Gastrocnemius medialis (tissue), 4 donors: ENCODE measurements at regions not wholly inside any gene's neighbourhood (a gene's known extent, or its start where the extent isn't known, plus 50 kb on each side); places are given as distances from the start of the nearest gene placed in this dataset.
A peak's percentile ranks its signal among the peaks of the same experiment; 100 is the strongest.

ENCODE experiments used
- CTCF ChIP-seq, 5 experiments: fragments of 450-650 bp in 3 of 5; fragments of 200-600 bp in 2 of 5; sonication (generic) in 2 of 5; IDR thresholded peaks in 4 of 5; conservative IDR thresholded peaks in 1 of 5; 1 replicate in 4 of 5; 2 replicates in 1 of 5; pipeline ENCODE4 v1.5.1; 2016 to 2019; ENCODE audit warnings: antibody characterized with exemption in 5 of 5, mild to moderate bottlenecking in 3 of 5, moderate library complexity in 3 of 5
- POLR2A ChIP-seq, 2 donors: fragments of 450-650 bp; IDR thresholded peaks; one replicate each; pipeline ENCODE4 v1.6.1; 2017; ENCODE audit warnings: antibody characterized with exemption in 2 of 2, mild to moderate bottlenecking in 2 of 2, moderate library complexity in 2 of 2

GRCh38 chr3:154018100-154018696 is 103.0 kb upstream of the ARHGEF26 start:
- peak in 1 of 5 experiments; percentile 21 for TF ChIP-seq CTCF (IDR thresholded peaks at IDR 0.05 in 4 of 5, conservative IDR thresholded peaks at IDR 0.05 in 1 of 5)
- TF ChIP-seq POLR2A (IDR thresholded peaks at IDR 0.05), result no peak
